Caco-2 (cell line): ENCODE measurements at regions not wholly inside any gene's neighbourhood (a gene's known extent, or its start where the extent isn't known, plus 50 kb on each side); places are given as distances from the start of the nearest gene placed in this dataset.

Experiments
- BruUV-seq: library from RNA; stranded (reverse); fragments of 400-500 nt; replicated peaks from 2 replicates; lab custom pipeline; 2021; lab: Mats Ljungman, UMichigan
- CTCF ChIA-PET: fragments of 300-600 bp; sonication (Branson Sonifier 250); formaldehyde crosslinking; loops from one replicate; lab custom pipeline; 2022; ENCODE audit warnings: antibody characterized with exemption; lab: Charles Lee
- POLR2A ChIA-PET: fragments of 300-600 bp; sonication (Branson Sonifier 250); formaldehyde crosslinking; loops from one replicate; lab custom pipeline; 2022; ENCODE audit warnings: antibody characterized with exemption; lab: Charles Lee
- DNase-seq, 2 experiments: peaks; one replicate each; pipeline versions ENCODE4 v3.0.0 to v3.0.0-alpha.2; 2020 to 2022
- H3K27me3 ChIP-seq: replicated peaks from 2 replicates; pipeline ENCODE4 v1.6.0; 2011; ENCODE audit warnings: low read length; ENCODE audit not compliant: control insufficient read depth, insufficient read depth
- H3K36me3 ChIP-seq: 2 replicates; pipeline ENCODE4 v1.5.1; 2011; ENCODE audit warnings: low read length; ENCODE audit not compliant: control insufficient read depth, insufficient read depth
- H3K4me1 ChIP-seq: fragments of 250-450 bp; sonication (Bioruptor Pico); 2 replicates; pipeline ENCODE4 v1.5.1; 2020; ENCODE audit warnings: mild to moderate bottlenecking
- H3K4me3 ChIP-seq: 2 replicates; pipeline ENCODE4 v1.5.1; 2011; ENCODE audit warnings: low read depth, mild to moderate bottlenecking, control low read depth, low read length
- H3K9me3 ChIP-seq: fragments of 250-450 bp; sonication (Bioruptor Pico); 2 replicates; pipeline ENCODE4 v1.5.1; 2020; ENCODE audit warnings: mild to moderate bottlenecking, moderate library complexity
- H3K27ac Mint-ChIP-seq: one replicate; pipeline ENCODE4 v1.8.0; 2022; ENCODE audit warnings: mixed read lengths; ENCODE audit not compliant: unreplicated experiment
- H3K27me3 Mint-ChIP-seq: one replicate; pipeline ENCODE4 v1.8.0; 2022; ENCODE audit warnings: mixed read lengths; ENCODE audit not compliant: insufficient read depth, unreplicated experiment
- H3K36me3 Mint-ChIP-seq: one replicate; pipeline ENCODE4 v1.8.0; 2022; ENCODE audit warnings: mild to moderate bottlenecking, mixed read lengths; ENCODE audit not compliant: insufficient read depth, unreplicated experiment
- H3K4me1 Mint-ChIP-seq: one replicate; pipeline ENCODE4 v1.8.0; 2022; ENCODE audit warnings: low read depth, mixed read lengths; ENCODE audit not compliant: unreplicated experiment
- H3K4me3 Mint-ChIP-seq: one replicate; pipeline ENCODE4 v1.8.0; 2022; ENCODE audit warnings: mild to moderate bottlenecking, moderate library complexity, mixed read lengths; ENCODE audit not compliant: unreplicated experiment
- H3K9me3 Mint-ChIP-seq: one replicate; pipeline ENCODE4 v1.8.0; 2022; ENCODE audit warnings: mixed read lengths; ENCODE audit not compliant: unreplicated experiment
- intact Hi-C: fragments of 100-400 bp; cut with micrococcal nuclease; formaldehyde crosslinking; loops from one replicate; pipeline ENCODE4 v1.10.0; 2022; ENCODE audit not compliant: unreplicated experiment
- TF ChIP-seq, protein P1 (sequence below), 2 experiments: fragments of 200-600 bp in 1 of 2; IDR thresholded peaks; 1 replicate in 1 of 2; 2 replicates in 1 of 2; pipeline versions ENCODE4 v1.5.1 to v1.8.0; 2011 to 2022; ENCODE audit warnings: antibody characterized with exemption in 1 of 2, control low read depth in 1 of 2, inconsistent platforms in 1 of 2, low read depth in 1 of 2, low read length in 1 of 2, mild to moderate bottlenecking in 1 of 2, moderate library complexity in 1 of 2; ENCODE audit not compliant: insufficient read depth in 1 of 2, severe bottlenecking in 1 of 2, unreplicated experiment in 1 of 2

DNA sequence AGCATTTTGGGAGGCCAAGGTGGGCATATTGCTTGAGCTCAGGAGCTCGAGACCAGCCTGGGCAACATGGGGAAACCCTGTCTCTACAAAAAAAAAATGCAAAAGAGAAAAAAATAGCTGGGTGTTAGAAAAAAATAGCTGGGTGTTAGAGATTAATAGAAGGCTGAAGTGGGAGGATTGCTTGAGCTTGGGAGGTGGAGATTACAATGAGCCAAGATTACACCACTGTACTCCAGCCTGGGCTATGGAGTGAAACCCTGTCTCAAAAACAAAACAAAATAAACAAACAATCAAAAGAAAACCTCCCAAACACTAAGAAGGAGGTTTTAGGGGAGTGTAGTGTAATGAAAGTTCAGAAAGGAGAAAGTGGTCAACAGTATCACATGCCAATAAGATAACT is 202.1 kb downstream of the FLRT2 start:
- no peak overlapping the region for H3K27ac Mint-ChIP-seq

DNA sequence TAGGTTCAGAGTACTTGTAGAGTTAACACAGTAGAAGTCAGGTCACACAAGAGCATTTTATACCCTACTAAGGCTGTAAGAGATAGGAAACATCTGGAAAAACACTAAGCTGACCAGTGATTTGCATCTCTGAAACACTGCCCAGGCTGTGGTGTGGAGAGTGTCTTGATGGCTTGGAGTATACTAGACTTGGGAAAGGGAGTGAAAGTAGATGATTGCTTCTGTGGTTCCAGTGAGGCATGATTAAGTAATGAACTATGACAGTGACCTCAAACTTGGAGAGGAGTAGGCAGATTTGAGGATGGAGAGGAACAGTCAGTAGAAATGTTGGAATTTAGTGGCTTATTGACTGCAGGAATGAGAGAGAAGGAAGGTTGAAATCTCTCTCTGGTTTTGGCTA is 201.2 kb downstream of the FLRT2 start:
- intact Hi-C loops, result no loop called here
- ChIA-PET CTCF (no interaction called here), POLR2A (no interaction called here)
- Histone ChIP-seq H3K36me3 (no peaks in the 10 kb centered on the region), H3K4me1 (no peaks in the 10 kb centered on the region), H3K27me3 (no peaks in the 10 kb centered on the region), H3K9me3 (no peaks in the 10 kb centered on the region), H3K4me3 (no peak overlapping the region)
- H3K4me1 Mint-ChIP-seq, result peaks cover 9% of the 10 kb centered on the region
- H3K9me3 Mint-ChIP-seq, result no peaks in the 10 kb centered on the region
- peaks cover 4% of the 10 kb centered on the region for H3K27me3 Mint-ChIP-seq
- H3K4me3 Mint-ChIP-seq, result no peak overlapping the region
- no peak overlapping the region for H3K27ac Mint-ChIP-seq
- H3K36me3 Mint-ChIP-seq, result no peaks in the 10 kb centered on the region
- DNase-seq, result no peak
- TF ChIP-seq, protein P1, sequence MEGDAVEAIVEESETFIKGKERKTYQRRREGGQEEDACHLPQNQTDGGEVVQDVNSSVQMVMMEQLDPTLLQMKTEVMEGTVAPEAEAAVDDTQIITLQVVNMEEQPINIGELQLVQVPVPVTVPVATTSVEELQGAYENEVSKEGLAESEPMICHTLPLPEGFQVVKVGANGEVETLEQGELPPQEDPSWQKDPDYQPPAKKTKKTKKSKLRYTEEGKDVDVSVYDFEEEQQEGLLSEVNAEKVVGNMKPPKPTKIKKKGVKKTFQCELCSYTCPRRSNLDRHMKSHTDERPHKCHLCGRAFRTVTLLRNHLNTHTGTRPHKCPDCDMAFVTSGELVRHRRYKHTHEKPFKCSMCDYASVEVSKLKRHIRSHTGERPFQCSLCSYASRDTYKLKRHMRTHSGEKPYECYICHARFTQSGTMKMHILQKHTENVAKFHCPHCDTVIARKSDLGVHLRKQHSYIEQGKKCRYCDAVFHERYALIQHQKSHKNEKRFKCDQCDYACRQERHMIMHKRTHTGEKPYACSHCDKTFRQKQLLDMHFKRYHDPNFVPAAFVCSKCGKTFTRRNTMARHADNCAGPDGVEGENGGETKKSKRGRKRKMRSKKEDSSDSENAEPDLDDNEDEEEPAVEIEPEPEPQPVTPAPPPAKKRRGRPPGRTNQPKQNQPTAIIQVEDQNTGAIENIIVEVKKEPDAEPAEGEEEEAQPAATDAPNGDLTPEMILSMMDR (IDR thresholded peaks at IDR 0.05; ENCODE audit: insufficient read depth in 1 of 2, low read depth in 1 of 2, low read length in 1 of 2, severe bottlenecking in 1 of 2, unreplicated experiment in 1 of 2), result no peak
- BruUV-seq, result no TSS peak

More for the DNA sequence above, 202.1 kb downstream of the FLRT2 start:
- intact Hi-C loops, result no loop called here
- no peaks in the 10 kb centered on the region for H3K9me3 Mint-ChIP-seq
- POLR2A ChIA-PET, result no interaction called here
- Histone ChIP-seq H3K9me3 (no peaks in the 10 kb centered on the region), H3K4me1 (no peaks in the 10 kb centered on the region), H3K27me3 (no peaks in the 10 kb centered on the region), H3K4me3 (no peak overlapping the region), H3K36me3 (no peaks in the 10 kb centered on the region)
- TF ChIP-seq, protein P1 (IDR thresholded peaks at IDR 0.05; ENCODE audit: insufficient read depth in 1 of 2, low read depth in 1 of 2, low read length in 1 of 2, severe bottlenecking in 1 of 2, unreplicated experiment in 1 of 2), result no peak
- H3K27me3 Mint-ChIP-seq, result peaks cover 4% of the 10 kb centered on the region
- no peak overlapping the region for H3K4me3 Mint-ChIP-seq
- no TSS peak for BruUV-seq
- no peak for DNase-seq
- CTCF ChIA-PET, result no interaction called here
- H3K4me1 Mint-ChIP-seq, result peaks cover 9% of the 10 kb centered on the region
- H3K36me3 Mint-ChIP-seq, result no peaks in the 10 kb centered on the region

DNA sequence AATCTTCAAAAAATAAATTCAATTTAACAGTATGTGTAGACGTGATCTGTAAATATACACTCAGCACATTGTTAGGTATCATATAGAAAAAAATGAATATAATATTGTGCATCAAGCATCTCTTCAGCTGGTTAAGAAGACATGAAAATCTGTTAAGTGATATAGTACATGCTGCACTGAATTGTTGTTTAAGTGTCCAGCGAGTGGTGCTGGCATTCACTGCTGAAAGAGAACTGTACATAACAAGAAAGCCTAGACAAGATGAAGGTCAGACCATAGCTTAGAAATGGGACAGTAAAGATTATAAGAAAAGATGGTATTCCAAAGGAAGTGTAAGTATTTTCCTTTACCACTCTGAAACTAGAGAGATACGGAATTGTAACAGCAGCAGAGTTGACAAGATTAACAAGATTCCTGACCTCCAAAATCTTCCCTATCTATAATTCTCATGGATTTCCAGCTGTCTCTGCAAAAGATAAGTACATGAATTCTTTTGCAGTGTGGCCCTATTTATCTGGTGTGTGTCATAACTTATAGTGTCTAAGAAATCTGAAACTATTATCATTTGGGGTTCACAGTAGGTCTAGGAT is 198.6 kb downstream of the FLRT2 start:
- no TSS peak for BruUV-seq
- H3K36me3 Mint-ChIP-seq, result no peaks in the 10 kb centered on the region
- ChIA-PET POLR2A (no interaction called here), CTCF (no interaction called here)
- H3K4me3 Mint-ChIP-seq, result no peak overlapping the region
- peaks cover 9% of the 10 kb centered on the region for H3K4me1 Mint-ChIP-seq
- no peak overlapping the region for H3K27ac Mint-ChIP-seq
- no peaks in the 10 kb centered on the region for H3K9me3 ChIP-seq
- intact Hi-C loops, result no loop called here
- no peaks in the 10 kb centered on the region for H3K9me3 Mint-ChIP-seq
- H3K4me1 ChIP-seq, result no peaks in the 10 kb centered on the region
- H3K27me3 Mint-ChIP-seq, result peaks cover 4% of the 10 kb centered on the region
- H3K27me3 ChIP-seq, result no peaks in the 10 kb centered on the region
- TF ChIP-seq, protein P1 (IDR thresholded peaks at IDR 0.05; ENCODE audit: insufficient read depth in 1 of 2, low read depth in 1 of 2, low read length in 1 of 2, severe bottlenecking in 1 of 2, unreplicated experiment in 1 of 2), result no peak
- no peak overlapping the region for H3K4me3 ChIP-seq
- H3K36me3 ChIP-seq, result no peaks in the 10 kb centered on the region
- no peak for DNase-seq
